IPS-11a (cell line): ENCODE measurements at regions not wholly inside any gene's neighbourhood (a gene's known extent, or its start where the extent isn't known, plus 50 kb on each side); places are given as distances from the start of the nearest gene placed in this dataset.
"Not testable (repeated sequence)": the region's sequence is repeated elsewhere in the genome, so short reads cannot be mapped to it uniquely, and the experiment has no call there.

Experiments
- H3K4me3 ChIP-seq: one replicate; pipeline ENCODE4 v1.5.1; 2013; ENCODE audit warnings: low read depth, low read length, control low read depth

DNA sequence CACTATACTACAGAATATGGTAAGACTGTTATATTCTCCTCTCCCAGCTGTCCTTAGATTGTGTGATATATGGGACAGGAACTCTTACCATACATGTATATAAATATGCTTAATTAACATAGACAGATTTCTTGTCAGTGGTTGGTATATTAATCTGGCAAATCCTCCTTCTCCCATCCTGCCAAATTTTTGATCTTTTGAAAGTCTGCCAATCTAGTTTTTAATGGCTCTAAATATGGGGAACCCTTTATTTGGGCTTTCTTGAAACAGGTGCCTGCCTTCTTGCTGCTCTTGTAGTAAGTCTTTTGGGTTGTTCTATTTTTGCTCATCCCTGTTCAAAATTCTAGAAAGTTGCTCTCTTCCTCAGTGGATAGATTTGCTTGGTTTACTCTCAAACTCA lies 63.5 kb downstream of the SPATA31D1 start:
- H3K4me3 ChIP-seq: no peak overlapping the region

DNA sequence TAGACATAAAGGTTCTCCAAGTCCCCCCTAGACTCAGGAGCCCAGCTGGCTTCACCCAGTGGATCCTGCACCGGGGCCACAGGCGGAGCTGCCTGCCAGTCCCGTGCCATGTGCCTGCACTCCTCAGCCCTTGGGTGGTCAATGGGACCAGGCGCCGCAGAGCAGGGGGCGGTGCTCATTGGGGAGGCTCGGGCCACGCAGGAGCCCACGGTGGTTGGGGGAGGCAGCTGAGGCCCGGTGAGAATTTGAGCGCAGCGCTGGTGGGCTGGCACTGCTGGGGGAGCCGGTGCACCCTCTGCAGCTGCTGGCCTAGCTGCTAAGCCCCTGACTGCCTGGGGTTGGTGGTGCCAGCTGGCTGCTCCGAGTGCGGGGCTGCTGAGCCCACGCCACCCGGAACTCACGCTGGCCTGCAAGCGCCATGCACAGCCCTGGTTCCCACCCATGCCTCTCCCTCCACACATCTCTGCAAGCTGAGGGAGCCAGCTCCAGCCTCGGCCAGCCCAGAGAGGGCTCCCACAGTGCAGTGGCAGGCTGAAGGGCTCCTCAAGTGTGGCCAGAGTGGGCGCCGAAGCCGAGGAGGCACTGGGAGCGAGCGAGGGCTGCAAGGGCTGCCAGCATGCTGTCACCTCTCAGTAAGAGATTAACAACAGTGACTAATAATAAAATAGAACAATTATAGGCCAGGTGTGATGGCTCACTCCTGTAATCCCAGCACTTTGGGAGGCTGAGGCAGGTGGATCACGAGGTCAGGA lies 65.9 kb downstream of the SPATA31D1 start:
- no peak overlapping the region for H3K4me3 ChIP-seq

DNA sequence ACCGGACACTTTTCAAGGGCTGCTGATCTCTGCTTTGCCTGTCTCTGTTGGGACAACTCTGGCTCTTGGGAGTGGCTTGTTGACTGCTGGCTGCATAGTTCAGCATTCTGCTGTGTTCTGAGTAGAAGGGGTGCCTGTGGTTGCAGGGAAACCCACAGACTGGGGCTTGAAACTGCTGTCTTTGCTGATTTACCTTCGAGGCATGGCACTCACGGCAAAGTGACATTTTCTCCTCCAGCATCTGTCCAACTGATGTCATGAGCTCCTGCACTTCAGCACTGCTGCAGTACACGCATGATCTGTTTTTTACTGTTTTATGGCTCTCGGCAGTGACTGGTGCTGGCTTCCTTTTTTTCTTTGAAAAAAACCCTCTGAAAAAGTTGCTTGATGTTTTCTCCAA lies 69.2 kb downstream of the SPATA31D1 start:
- H3K4me3 ChIP-seq: no peak overlapping the region

DNA sequence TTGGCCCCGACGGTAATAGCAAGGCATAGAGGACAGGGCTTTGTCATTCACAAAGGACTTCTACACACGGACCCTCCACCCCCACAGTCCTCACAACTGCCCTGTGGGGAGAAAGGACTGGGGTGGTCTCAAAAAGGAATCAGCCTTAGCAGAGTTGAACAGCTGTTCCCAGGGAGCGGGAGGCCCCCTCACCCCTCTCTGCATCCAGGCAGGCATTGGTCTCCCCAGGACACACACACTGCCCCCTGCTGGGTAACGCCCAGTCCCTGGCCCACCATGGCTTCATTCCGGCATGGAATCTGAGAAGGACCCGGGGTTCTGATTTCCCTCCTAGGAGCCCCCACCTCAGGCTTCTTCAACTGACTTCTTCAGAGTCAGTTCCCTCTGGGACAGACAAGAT lies 73.2 kb downstream of the SPATA31D1 start:
- not testable (repeated sequence) for H3K4me3 ChIP-seq

DNA sequence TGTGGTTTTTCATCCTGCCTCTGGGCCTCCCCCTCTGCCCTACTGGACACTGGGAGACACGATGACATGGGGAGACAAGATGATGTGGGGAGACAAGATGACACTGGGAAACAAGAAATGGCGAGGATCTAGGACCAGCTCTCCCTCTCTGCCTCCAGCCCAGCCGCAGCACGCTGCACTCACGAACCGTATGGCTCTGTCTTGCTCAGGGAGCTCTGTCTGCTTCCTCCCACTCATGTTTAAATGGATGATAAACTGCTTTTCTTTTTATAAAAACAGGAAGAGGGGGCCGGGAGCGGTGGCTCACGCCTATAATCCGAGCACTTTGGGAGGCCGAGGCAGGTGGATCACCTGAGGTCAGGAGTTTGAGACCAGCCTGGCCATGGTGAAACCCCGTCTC lies 73.7 kb downstream of the SPATA31D1 start:
- H3K4me3 ChIP-seq: no peak overlapping the region

DNA sequence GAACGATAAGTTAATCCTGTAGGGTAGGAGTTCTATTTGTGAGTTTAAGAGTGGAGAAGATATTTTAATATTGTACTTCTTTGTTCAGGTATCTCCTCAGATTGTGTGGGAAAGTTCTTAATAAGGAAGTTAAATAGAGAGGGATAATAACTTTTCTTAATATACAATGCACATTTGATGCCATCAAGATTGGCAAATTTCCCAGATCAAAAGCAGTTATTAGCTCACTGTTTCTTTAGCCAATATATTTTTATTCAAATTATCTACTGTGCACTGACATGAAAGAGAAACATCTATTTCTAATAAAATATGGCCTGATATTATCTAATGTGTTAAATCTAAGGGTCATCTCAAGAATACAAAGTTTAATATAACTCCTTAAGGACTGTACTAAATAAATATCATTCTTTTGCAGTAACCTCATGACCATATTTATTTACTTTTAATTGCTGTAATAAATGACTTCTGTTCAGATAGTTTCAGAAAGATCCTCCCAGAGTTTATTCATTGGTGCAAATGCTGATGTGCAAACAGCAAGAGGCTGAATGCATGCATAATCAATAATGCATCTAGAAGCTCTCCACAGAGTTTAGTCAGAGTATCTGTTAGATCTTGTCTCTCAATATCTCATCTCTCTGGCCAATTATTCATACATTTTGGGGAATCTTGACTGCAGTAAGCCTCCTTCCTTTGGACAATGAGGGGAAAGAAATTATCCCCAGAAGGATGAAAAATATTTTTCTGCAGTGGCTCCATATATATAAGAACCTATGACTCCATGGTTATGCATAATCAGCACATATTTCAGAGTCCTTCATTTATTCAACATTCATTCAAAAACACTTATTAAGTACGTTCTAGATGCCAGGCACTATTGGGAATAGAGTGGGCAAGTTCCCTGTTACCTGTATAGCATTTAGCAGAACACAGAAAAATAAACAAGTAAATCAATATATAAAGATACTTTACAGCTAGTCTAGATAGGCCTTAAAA lies 85.3 kb downstream of the SPATA31D1 start:
- H3K4me3 ChIP-seq: no peak overlapping the region

DNA sequence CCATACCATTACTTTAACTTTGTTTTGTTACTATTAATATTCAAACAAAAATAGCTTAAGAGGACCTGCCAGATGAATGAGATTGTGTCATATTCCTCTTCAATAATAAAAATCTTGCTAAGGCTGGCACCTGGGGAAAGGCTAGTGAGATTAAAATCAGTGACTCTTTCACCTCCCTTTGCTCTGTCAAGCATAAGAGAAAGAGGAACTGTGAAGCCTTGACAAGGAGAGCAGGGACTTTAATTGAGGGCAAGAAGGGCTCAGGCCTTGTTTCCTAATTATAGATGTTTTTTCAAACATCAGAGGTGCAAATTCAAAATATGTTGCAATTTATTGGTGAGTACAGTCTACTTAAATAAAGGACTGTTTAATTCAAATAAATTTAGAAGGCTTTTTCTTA lies 91.7 kb downstream of the SPATA31D1 start:
- H3K4me3 ChIP-seq: no peak overlapping the region

DNA sequence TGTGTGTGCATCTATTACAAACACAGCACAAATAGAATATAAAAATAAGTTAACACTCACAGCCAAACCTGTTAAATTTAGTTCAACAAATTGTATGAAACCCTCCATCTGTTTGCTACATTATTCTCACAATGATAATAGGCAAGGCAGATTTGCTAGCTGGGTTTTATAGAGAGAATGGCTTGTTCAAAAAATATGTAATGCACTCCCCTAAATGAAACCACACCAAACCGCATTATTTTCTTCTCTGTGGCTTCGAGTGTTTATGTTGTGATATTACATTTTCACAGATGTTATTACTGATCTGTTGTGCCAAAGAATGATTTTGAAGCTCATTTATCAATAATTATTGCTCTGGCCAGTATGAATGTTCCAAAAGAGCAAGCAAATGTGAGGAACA lies 92.9 kb downstream of the SPATA31D1 start:
- H3K4me3 ChIP-seq: no peak overlapping the region

DNA sequence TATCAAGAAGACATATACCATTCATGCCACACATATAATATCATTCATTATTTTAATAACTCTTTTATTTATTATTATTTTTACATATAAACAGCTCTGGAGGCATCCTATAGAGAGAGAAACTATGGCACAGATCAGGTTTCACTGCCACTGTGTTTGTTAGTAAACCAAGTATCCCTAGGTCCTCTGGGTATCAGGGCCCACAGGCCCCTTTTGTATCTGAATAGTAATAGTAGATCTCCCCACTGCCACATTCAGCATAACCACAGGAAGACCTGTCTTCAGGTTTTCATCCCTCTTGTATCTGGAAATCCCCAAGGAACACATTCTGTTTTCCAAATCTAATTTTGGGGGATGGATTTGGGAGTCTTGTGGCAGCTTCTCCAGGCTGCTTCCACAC lies 94.0 kb downstream of the SPATA31D1 start:
- H3K4me3 ChIP-seq: no peak overlapping the region

DNA sequence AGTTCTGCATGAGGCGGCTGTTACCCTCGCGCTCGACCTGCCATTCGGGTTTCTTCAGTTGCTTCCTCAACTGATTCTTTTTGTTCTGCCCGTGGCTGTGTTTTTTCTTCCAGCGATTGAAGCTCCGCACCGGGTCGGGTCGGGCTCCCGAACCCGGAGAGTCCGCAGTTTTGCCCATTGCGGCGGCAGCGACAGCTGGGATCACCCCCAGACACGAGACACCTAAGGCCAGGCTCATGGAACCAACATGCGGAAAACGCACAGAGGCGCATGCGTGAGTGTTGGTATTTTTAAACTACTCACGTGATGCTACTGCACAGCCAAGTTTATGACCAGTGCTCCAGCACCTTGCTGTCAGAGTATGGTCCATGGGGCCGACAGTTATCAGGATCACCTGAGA lies 100.0 kb downstream of the SPATA31D1 start:
- H3K4me3 ChIP-seq: no peak overlapping the region

DNA sequence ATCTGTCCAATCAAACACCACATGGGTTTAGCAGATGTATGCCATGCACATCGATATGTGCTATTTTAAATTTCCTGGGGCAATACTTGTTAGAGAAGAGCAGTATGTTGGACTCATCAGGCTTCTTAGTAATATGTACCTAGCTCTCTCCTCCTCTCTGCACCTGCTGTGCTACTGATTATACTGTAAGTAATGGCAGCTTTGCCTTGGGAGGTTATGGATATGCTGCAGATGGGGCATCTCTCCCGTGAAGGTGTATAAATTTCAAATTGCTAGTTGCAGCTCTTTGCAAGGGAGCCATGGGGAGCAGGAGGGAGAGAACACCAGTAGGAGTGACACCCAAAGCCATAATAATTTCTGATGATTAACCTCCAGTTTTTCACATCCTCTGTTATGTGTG lies 101.5 kb downstream of the SPATA31D1 start:
- no peak overlapping the region for H3K4me3 ChIP-seq

DNA sequence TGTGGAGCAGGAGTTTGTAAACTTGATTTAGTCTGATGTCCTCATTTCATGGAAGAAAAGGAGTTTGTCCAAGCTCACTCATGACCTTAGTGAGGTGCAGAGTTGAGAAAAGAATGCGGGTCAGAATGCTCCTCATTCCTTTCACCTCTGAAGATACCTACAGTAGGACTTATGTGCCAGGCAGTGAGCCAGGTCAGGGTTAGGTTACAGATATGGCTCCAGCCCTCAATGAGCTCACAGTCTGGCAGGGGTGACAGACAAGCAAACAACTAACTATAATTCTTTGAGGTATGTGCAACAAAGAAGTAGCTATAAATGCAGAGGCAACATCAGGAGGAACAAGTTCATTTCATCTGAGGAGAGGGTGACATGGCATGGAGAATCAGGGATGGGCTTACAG lies 102.5 kb downstream of the SPATA31D1 start:
- H3K4me3 ChIP-seq: no peak overlapping the region

DNA sequence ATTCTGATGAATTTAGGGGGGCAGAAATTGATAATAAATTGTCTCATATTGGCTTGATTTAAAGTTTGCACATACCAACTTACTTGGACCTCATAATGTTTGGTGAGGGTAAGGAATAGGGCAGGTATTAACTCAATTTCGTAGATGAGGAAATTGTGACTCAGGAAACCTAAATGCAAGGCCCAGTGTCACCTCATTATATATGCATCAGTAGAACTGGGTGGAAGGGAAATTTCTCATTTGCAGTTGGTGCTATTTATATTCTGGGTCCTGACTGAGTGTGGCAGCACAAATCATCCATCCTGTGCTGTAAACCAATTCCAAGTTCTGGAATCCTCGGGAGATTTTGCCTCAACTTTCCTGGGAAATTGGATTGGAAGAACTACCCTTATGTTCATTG lies 103.0 kb downstream of the SPATA31D1 start:
- no peak overlapping the region for H3K4me3 ChIP-seq

DNA sequence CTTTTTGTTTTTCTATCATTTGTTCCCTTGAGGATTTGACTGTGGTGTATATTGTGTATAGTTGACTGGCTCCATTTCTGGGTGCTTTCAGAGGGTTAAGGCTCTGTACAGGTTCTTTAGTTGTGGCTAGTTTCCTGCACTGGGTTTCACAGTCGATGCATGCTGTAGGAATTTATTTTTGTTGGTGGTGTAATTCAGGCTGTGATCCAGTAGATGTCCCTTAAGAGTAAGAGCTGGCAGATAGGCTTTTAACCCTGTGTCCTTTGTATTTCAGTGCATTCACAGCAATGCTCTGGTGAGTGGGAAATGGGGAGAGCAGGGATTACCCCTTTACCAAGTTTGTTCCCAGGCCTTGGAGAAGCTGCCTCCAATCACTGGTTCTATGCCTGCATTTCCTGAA lies 112.9 kb downstream of the SPATA31D1 start:
- no peak overlapping the region for H3K4me3 ChIP-seq

DNA sequence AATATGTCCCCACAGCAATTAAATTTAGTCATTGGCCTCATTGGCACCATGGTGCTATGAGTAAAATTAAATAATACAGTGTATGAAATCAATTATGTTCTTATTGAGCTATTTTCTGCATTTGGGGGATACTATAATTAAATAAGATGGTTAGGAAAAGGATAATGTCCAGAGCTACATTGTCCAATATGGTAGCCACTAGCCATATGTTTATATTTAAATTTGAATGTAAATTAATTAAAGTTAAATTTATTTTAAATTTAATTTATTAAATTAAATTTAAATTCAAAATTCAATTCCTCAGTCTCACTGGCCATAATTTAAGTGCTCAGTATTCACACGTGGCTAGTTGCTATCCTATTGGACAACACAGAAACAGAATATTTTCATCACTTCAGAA lies 115.7 kb downstream of the SPATA31D1 start:
- H3K4me3 ChIP-seq: no peak overlapping the region

DNA sequence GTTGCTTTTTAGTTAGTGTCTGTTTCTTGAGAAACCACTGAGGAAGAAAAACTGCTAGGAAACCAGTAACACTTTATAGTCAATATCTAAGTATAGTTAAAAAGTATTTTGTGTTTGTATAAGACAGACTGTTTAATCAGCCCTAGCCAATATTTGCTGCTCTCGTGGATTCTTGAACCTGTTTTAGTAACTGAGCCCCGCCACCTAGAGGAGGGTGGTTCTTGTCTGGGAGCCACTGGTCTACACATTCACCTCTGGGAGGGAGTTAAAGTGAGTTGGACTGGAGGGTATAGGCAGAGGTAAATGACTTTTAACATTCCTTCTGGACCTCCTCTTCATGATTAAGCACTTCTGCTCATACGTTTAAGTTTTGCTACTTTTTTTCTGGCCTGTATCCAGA lies 117.2 kb downstream of the SPATA31D1 start:
- no peak overlapping the region for H3K4me3 ChIP-seq

DNA sequence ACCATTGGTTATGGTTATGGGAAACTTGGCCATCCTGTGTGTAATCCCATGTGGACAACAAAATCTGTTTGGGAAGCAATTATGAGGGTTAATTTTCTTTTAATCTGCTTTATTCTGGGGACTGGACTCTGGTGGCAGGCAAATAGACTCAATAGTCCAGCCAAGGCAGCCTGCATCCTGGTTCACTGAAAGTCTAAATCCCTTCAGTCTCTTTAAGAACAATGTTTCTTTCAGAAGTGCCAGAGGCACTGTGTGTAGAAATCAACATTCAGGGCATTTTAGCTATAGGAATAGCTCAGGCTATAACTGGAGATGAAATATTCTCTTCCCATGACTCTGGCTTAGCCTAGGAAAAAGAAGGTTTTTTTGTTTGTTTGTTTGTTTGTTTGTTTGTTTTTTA lies 118.0 kb downstream of the SPATA31D1 start:
- no peak overlapping the region for H3K4me3 ChIP-seq

DNA sequence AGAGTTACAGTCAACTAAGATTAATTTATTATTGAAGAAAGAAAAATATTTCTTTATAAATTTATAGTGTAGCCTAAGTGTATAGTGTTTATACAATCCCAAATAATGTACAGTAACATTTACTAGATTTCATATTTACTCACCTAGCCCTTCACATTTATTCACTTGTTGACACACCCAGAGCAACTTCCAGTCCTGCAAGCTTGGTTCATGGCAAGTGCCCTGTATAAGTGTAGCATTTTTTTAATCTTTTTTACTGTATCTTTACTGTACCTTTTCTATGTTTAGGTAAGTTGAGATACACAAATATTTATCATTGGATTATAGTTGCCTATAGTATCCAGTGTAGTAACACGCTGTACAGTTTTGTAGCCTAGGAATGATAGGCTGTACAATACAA lies 119.9 kb downstream of the SPATA31D1 start:
- H3K4me3 ChIP-seq: no peak overlapping the region

DNA sequence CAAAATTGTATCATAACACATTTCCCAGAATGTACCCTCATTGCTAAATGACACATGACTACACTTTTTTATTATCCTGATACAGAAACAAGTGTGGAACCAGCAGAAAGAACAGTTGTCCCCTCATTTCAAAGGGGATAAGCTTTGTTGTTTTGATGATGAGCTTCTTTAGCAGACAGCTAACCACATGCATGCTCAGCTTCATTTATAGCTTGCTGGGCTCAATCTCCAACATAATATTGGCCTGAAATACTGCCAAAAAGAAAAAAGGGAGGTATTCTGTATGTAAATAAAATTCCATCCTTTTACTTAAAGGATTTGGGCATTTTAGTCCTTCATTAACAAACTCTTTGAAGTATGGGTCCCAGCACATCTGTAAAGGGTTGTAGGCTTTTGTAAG lies 120.4 kb downstream of the SPATA31D1 start:
- no peak overlapping the region for H3K4me3 ChIP-seq

DNA sequence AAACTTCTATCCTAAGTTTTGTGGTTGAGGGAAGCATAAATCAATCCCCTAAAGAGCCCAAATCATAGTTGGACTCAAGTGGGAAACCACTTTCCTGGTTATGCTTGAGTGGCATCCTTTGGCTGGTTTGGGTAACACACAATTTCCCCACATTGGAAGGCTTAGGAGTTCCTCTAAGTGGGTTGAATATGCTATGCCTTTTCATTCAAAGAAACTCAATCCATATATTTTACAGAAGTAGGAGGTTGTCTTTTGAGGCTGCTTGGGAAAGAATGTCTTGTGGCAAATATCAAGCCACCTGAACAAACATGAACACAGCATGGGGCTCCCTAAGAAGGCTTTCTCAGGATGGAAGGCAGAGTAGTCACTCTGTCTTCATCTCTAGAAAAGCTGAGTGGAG lies 121.1 kb downstream of the SPATA31D1 start:
- H3K4me3 ChIP-seq: no peak overlapping the region

DNA sequence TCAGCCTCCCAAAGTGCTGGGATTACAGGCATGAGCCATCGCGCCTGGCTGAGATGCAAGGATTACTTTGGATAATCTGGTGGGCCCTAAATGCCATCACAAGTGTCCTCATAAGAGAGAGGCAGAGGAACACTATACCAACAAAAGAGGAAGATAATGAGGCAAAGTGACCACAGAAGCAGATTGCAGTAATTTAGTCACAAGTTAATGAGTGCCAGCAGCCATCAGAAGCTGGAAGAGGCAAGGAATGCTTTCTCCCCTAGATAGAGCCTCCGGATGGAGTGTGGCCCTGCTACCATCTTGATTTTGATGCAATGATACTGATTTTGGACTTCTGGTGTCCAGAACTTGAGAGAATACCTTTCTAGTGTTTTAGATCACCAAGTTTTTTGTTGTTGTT lies 122.3 kb downstream of the SPATA31D1 start:
- H3K4me3 ChIP-seq: no peak overlapping the region

DNA sequence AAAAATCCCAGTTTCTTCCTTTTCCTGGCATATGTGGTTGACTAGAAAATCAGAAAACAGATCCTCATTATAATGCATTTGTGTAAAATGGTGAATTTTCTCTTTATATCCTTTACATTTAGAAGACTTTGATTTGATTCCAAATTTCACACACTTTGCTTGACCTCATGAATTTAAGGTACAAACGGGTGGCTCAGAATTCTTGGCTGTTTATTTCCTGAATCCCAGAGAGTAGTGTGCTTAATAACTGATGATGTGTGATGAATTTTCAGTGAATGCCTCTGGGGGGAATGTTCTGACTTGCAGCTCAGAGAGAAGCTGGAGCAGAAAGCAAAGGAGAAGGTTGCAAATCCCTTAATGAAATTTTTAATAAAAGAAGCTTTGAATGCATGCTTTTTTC lies 126.8 kb downstream of the SPATA31D1 start:
- no peak overlapping the region for H3K4me3 ChIP-seq
